ENCODE measurements at regions not wholly inside any gene's neighbourhood (a gene's known extent, or its start where the extent isn't known, plus 50 kb on each side); places are given as distances from the start of the nearest gene placed in this dataset.

- Histone ChIP-seq H3K4me1 (ENCODE audit: control insufficient read depth, insufficient read depth, low read length) (no peaks in the 10 kb centered on the region), H3K9ac (ENCODE audit: extremely low read depth, low read length, poor library complexity, severe bottlenecking) (no peak overlapping the region), H3K36me3 (ENCODE audit: control insufficient read depth, insufficient read depth, low read length) (no peaks in the 10 kb centered on the region), H3K9me3 (ENCODE audit: control insufficient read depth, low read length) (no peaks in the 10 kb centered on the region), H3K27me3 (ENCODE audit: control insufficient read depth, insufficient read depth, low read length, poor library complexity, severe bottlenecking) (no peaks in the 10 kb centered on the region), H3K4me3 (ENCODE audit: low read length) (no peak overlapping the region), H3K27ac (ENCODE audit: low read depth, low read length) (no peak overlapping the region)
- Mint-ChIP-seq H3K4me1 (no peaks in the 10 kb centered on the region), H3K4me3 (no peak overlapping the region), H3K9me3 (no peaks in the 10 kb centered on the region), H3K27me3 (ENCODE audit: insufficient read depth) (no peaks in the 10 kb centered on the region), H3K36me3 (ENCODE audit: low read depth) (no peaks in the 10 kb centered on the region), H3K27ac (no peak overlapping the region)
- no peak for DNase-seq
- 100% methylated on average over 1 of the region's 1 CpG; no CpG with 5 or more reads in 1 of the 2 experiments for WGBS, 2 experiments (ENCODE audit: insufficient coverage in 1 of 2, insufficient read length in 1 of 2)
- TF ChIP-seq, protein P1, sequence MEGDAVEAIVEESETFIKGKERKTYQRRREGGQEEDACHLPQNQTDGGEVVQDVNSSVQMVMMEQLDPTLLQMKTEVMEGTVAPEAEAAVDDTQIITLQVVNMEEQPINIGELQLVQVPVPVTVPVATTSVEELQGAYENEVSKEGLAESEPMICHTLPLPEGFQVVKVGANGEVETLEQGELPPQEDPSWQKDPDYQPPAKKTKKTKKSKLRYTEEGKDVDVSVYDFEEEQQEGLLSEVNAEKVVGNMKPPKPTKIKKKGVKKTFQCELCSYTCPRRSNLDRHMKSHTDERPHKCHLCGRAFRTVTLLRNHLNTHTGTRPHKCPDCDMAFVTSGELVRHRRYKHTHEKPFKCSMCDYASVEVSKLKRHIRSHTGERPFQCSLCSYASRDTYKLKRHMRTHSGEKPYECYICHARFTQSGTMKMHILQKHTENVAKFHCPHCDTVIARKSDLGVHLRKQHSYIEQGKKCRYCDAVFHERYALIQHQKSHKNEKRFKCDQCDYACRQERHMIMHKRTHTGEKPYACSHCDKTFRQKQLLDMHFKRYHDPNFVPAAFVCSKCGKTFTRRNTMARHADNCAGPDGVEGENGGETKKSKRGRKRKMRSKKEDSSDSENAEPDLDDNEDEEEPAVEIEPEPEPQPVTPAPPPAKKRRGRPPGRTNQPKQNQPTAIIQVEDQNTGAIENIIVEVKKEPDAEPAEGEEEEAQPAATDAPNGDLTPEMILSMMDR (conservative IDR thresholded peaks at IDR 0.05) = peak; percentile 53
Observed at GRCh38 chr18:66819235-66819634, 215.3 kb upstream of the CDH19 start.

GRCh38 chr18:66813138-66813537 is 209.2 kb upstream of the CDH19 start:
- TF ChIP-seq, protein P1 (conservative IDR thresholded peaks at IDR 0.05) = no peak
- no peaks in the 10 kb centered on the region for H3K4me1 ChIP-seq (ENCODE audit: control insufficient read depth, insufficient read depth, low read length)
- Mint-ChIP-seq H3K27ac (no peak overlapping the region), H3K4me3 (no peak overlapping the region), H3K36me3 (ENCODE audit: low read depth) (no peaks in the 10 kb centered on the region), H3K9me3 (no peaks in the 10 kb centered on the region), H3K4me1 (no peaks in the 10 kb centered on the region), H3K27me3 (ENCODE audit: insufficient read depth) (no peaks in the 10 kb centered on the region)
- no peak overlapping the region for H3K27ac ChIP-seq (ENCODE audit: low read depth, low read length)
- no peak overlapping the region for H3K4me3 ChIP-seq (ENCODE audit: low read length)
- H3K27me3 ChIP-seq (ENCODE audit: control insufficient read depth, insufficient read depth, low read length, poor library complexity, severe bottlenecking) = no peaks in the 10 kb centered on the region
- DNase-seq = no peak
- H3K9ac ChIP-seq (ENCODE audit: extremely low read depth, low read length, poor library complexity, severe bottlenecking) = no peak overlapping the region
- H3K9me3 ChIP-seq (ENCODE audit: control insufficient read depth, low read length) = no peaks in the 10 kb centered on the region
- no peaks in the 10 kb centered on the region for H3K36me3 ChIP-seq (ENCODE audit: control insufficient read depth, insufficient read depth, low read length)

DNA sequence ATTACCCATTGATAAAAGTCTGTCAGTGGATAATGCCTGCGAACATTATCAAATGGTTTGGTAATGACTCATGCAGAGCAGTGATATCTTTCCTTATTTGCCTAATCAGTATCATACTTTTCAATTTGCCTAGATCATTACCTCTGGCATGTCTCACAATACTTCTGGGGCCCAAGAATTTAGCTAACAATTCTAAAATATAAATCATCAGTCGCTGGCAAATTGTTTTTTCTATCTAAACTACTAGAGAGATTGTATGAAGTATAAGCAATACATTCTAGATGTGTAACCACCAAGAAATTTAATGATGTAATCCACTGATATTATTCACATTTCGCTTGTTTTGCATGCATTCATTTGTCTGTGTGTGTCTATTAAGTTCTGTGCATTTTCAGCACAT is 191.2 kb upstream of the CDH19 start:
- Mint-ChIP-seq H3K4me1 (peaks cover 28% of the 10 kb centered on the region), H3K27ac (peak overlapping the region; percentile 40), H3K9me3 (no peaks in the 10 kb centered on the region), H3K4me3 (no peak overlapping the region), H3K27me3 (ENCODE audit: insufficient read depth) (no peaks in the 10 kb centered on the region), H3K36me3 (ENCODE audit: low read depth) (no peaks in the 10 kb centered on the region)
- H3K36me3 ChIP-seq (ENCODE audit: control insufficient read depth, insufficient read depth, low read length) = no peaks in the 10 kb centered on the region
- peak overlapping the region; percentile 65 for H3K4me3 ChIP-seq (ENCODE audit: low read length)
- no peak overlapping the region for H3K27ac ChIP-seq (ENCODE audit: low read depth, low read length)
- peaks cover 15% of the 10 kb centered on the region for H3K4me1 ChIP-seq (ENCODE audit: control insufficient read depth, insufficient read depth, low read length)
- H3K9ac ChIP-seq (ENCODE audit: extremely low read depth, low read length, poor library complexity, severe bottlenecking) = no peak overlapping the region
- no peaks in the 10 kb centered on the region for H3K27me3 ChIP-seq (ENCODE audit: control insufficient read depth, insufficient read depth, low read length, poor library complexity, severe bottlenecking)
- H3K9me3 ChIP-seq (ENCODE audit: control insufficient read depth, low read length) = no peaks in the 10 kb centered on the region
- WGBS, 2 experiments (ENCODE audit: insufficient coverage in 1 of 2, insufficient read length in 1 of 2) = 36 to 86% methylated on average over 1 to 2 of the region's 3 CpGs
- TF ChIP-seq, protein P1 (conservative IDR thresholded peaks at IDR 0.05) = no peak
- DNase-seq = no peak

Measured in endodermal cell (in vitro differentiated cells).